H1 (cell line): ENCODE measurements at regions not wholly inside any gene's neighbourhood (a gene's known extent, or its start where the extent isn't known, plus 50 kb on each side); places are given as distances from the start of the nearest gene placed in this dataset.

ENCODE experiments used
- BACH1 ChIP-seq: IDR thresholded peaks from 2 replicates; pipeline ENCODE4 v1.6.1; 2012; ENCODE audit warnings: low read length, improper control_type of control experiment
- KDM4A ChIP-seq: IDR thresholded peaks from one replicate; pipeline ENCODE4 v1.7.1; 2012; ENCODE audit warnings: low read depth, mild to moderate bottlenecking, moderate library complexity, low read length, inconsistent platforms; ENCODE audit not compliant: severe bottlenecking

DNA sequence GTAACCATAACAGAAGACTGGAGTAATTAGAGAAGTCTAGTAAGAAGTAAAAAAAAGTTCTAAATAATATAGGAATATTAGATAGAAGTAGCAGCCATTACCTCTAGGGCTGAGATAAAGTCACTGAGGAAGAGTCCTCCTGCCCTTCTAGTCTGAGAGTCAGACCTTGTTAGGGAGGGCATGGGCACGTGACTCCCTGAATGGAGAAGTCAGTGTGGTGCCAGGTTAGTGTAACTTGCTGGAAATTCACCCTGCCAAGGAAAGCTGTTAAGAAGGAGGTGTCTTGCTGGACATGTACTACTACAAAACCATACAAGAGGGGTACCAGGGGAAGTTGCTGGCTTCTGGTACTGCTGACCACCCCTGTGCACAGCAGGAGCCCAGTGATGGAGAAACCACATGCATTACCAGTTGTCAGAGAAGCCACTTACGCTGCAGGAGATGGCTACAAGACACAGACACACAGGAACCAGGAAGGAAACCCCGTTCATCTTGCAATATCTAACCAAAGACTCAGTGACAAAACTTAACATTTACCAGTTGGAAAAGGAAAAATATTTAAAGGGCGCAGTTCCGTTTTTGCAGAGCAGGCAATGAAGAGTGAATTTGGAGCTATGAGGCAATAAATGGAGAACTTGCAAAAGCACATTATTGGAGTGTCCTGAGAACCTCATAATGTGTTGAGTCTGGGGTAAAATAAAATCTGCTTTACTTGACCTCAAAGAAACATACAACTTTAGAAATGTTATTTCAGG, 77.2 kb upstream of the TLK1 start (continued):
- no peak for TF ChIP-seq KDM4A
- TF ChIP-seq BACH1: no peak
